ENCODE measurements at regions not wholly inside any gene's neighbourhood (a gene's known extent, or its start where the extent isn't known, plus 50 kb on each side); places are given as distances from the start of the nearest gene placed in this dataset.

GRCh38 chr20:40875116-40876085 is 153.2 kb upstream of the TOP1 start:
- H3K9me1 ChIP-seq (ENCODE audit: control insufficient read depth, insufficient read depth, low read length), result no peaks in the 10 kb centered on the region
- 3% methylated on average over 5 of the region's 9 CpGs for WGBS (ENCODE audit: insufficient coverage, low coverage, missing lambda C conversion rate)
- POLR2A ChIA-PET, result interaction anchor here (0.6 to 1.0 kb wide), 4 partner anchors 13 to 1386 kb away, joined by 3 to 4 read pairs (median 4); no protein-coding TSS in a partner anchor
- no peak overlapping the region for H2AFZ ChIP-seq (ENCODE audit: low read depth, low read length)
- H4K20me1 ChIP-seq (replicated peaks; ENCODE audit: control insufficient read depth, insufficient read depth, low read length), result no peaks in the 10 kb centered on the region
- no peak overlapping the region for H3K4me3 ChIP-seq
- BruUV-seq (replicated peaks), result no TSS peak
- DNase-seq (ENCODE audit: extremely low read depth in 1 of 4, low spot score in 3 of 4) (no peak), FAIRE-seq (no peak), ATAC-seq (no peak)
- H3K36me3 ChIP-seq (ENCODE audit: control insufficient read depth, insufficient read depth, low read length), result no peaks in the 10 kb centered on the region
- H3K27ac ChIP-seq (ENCODE audit: extremely low read depth, low read depth, low read length), result no peak overlapping the region
- in situ Hi-C loops (cut with MboI), result no loop called here
- H3K9ac ChIP-seq (ENCODE audit: insufficient read depth in 1 of 2, low read depth in 2 of 2, low read length in 2 of 2), result no peak overlapping the region
- no peak overlapping the region for H3K4me2 ChIP-seq (ENCODE audit: insufficient read depth, low read length)
- CTCF ChIA-PET (ENCODE audit: low intra/inter-chr PET ratio), result no interaction called here
- no peaks in the 10 kb centered on the region for H3K9me3 ChIP-seq (replicated peaks; ENCODE audit: control insufficient read depth, insufficient read depth, low read depth, low read length)
- H3K79me2 ChIP-seq (ENCODE audit: control insufficient read depth, insufficient read depth, low read length), result no peaks in the 10 kb centered on the region
- no peak for TF ChIP-seq GTF2E2 (tag; IDR thresholded peaks at IDR 0.05)
- TF ChIP-seq RBFOX2 (IDR thresholded peaks at IDR 0.05; ENCODE audit: low read depth, low read length), result no peak
- no peak for TF ChIP-seq PHF8 (IDR thresholded peaks at IDR 0.05; ENCODE audit: borderline replicate concordance, low read length)
- no peak for TF ChIP-seq ZNF24 (IDR thresholded peaks at IDR 0.05)
- no peak for TF ChIP-seq ZBED1 (IDR thresholded peaks at IDR 0.05)
- no peak for TF ChIP-seq TAF9B (IDR thresholded peaks at IDR 0.05; ENCODE audit: partially characterized antibody)
- TF ChIP-seq KLF10 (CRISPR knock-in tag; IDR thresholded peaks at IDR 0.05), result no peak
- TF ChIP-seq ZNF121 (CRISPR knock-in tag; conservative IDR thresholded peaks at IDR 0.05), result no peak
- TF ChIP-seq HNRNPH1 (optimal IDR thresholded peaks at IDR 0.05; ENCODE audit: low read depth, low read length), result no peak
- TF ChIP-seq SREBF2 (CRISPR knock-in tag; IDR thresholded peaks at IDR 0.05), result no peak
- no peak for TF ChIP-seq SIRT6 (IDR thresholded peaks at IDR 0.05; ENCODE audit: low read depth, low read length)
- no peak for TF ChIP-seq ID3 (CRISPR knock-in tag; IDR thresholded peaks at IDR 0.05)
- no peak for TF ChIP-seq ID3 (tag; IDR thresholded peaks at IDR 0.05)
- no peak for TF ChIP-seq CEBPG (CRISPR knock-in tag; IDR thresholded peaks at IDR 0.05)
- TF ChIP-seq CEBPG (tag; conservative IDR thresholded peaks at IDR 0.05 in 1 of 2, IDR thresholded peaks at IDR 0.05 in 1 of 2), result no peak
- no peak for TF ChIP-seq ZNF175 (CRISPR knock-in tag; IDR thresholded peaks at IDR 0.05; ENCODE audit: low read depth)
- TF ChIP-seq PHF21A (IDR thresholded peaks at IDR 0.05; ENCODE audit: borderline replicate concordance, low read depth), result no peak
- TF ChIP-seq, protein P1, sequence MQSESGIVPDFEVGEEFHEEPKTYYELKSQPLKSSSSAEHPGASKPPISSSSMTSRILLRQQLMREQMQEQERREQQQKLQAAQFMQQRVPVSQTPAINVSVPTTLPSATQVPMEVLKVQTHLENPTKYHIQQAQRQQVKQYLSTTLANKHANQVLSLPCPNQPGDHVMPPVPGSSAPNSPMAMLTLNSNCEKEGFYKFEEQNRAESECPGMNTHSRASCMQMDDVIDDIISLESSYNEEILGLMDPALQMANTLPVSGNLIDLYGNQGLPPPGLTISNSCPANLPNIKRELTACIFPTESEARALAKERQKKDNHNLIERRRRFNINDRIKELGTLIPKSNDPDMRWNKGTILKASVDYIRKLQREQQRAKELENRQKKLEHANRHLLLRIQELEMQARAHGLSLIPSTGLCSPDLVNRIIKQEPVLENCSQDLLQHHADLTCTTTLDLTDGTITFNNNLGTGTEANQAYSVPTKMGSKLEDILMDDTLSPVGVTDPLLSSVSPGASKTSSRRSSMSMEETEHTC (IDR thresholded peaks at IDR 0.05), result no peak
- intact Hi-C loops (cut with micrococcal nuclease), result no loop called here
- H3K4me1 ChIP-seq (replicated peaks in 1 of 2; ENCODE audit: control insufficient read depth in 2 of 2, insufficient read depth in 2 of 2, low read length in 2 of 2), result no peaks in the 10 kb centered on the region
- H3K27me3 ChIP-seq (ENCODE audit: control insufficient read depth in 2 of 2, insufficient read depth in 2 of 2, low read length in 2 of 2), result peaks cover 0 to 15% of the 10 kb centered on the region in 2 experiments; a peak in 1 of 5 replicates

Data from K562 (cell line).